ENCODE measurements at regions not wholly inside any gene's neighbourhood (a gene's known extent, or its start where the extent isn't known, plus 50 kb on each side); places are given as distances from the start of the nearest gene placed in this dataset.

- intact Hi-C loops (cut with DNase I) = no loop called here
- ATAC-seq = no peak
- WGBS, 2 donors = 86 to 88% methylated on average over 5 of the region's 5 CpGs
- Histone ChIP-seq H3K27me3 (no peaks in the 10 kb centered on the region), H3K4me3 (no peak overlapping the region), H3K9me3 (peaks cover 0 to 12% (median 0%) of the 10 kb centered on the region in 11 donors), H3K27ac (no peak overlapping the region), H3K36me3 (no peaks in the 10 kb centered on the region), H3K4me1 (no peaks in the 10 kb centered on the region)
- TF ChIP-seq CTCF (IDR thresholded peaks at IDR 0.05) = no peak
- DNase-seq = no peak
Observed at GRCh38 chr18:42649331-42650035, 466.0 kb downstream of the RIT2 start.

- H3K27me3 ChIP-seq = no peaks in the 10 kb centered on the region
- no peak overlapping the region for H3K4me3 ChIP-seq
- intact Hi-C loops (cut with DNase I) = no loop called here
- no peaks in the 10 kb centered on the region for H3K4me1 ChIP-seq
- H3K9me3 ChIP-seq = peaks cover 0 to 12% (median 0%) of the 10 kb centered on the region in 11 donors
- no peak for DNase-seq
- H3K27ac ChIP-seq = no peak overlapping the region
- 42 to 46% methylated on average over 3 of the region's 3 CpGs for WGBS, 2 donors
- ATAC-seq = no peak
- H3K36me3 ChIP-seq = no peaks in the 10 kb centered on the region
- no peak for TF ChIP-seq CTCF (IDR thresholded peaks at IDR 0.05)
Observed at GRCh38 chr18:42654556-42654955, 460.9 kb downstream of the RIT2 start.

GRCh38 chr18:42657551-42657950 lies 457.9 kb downstream of the RIT2 start:
- ATAC-seq (no peak), DNase-seq (no peak)
- H3K27me3 ChIP-seq = no peaks in the 10 kb centered on the region
- intact Hi-C loops (cut with DNase I) = no loop called here
- H3K36me3 ChIP-seq = no peaks in the 10 kb centered on the region
- H3K27ac ChIP-seq = no peak overlapping the region
- TF ChIP-seq CTCF (IDR thresholded peaks at IDR 0.05) = no peak
- peaks cover 0 to 6% (median 0%) of the 10 kb centered on the region in 11 donors for H3K9me3 ChIP-seq
- H3K4me3 ChIP-seq = no peak overlapping the region
- H3K4me1 ChIP-seq = no peaks in the 10 kb centered on the region
- 74 to 82% methylated on average over 1 of the region's 1 CpG for WGBS, 2 donors

DNA sequence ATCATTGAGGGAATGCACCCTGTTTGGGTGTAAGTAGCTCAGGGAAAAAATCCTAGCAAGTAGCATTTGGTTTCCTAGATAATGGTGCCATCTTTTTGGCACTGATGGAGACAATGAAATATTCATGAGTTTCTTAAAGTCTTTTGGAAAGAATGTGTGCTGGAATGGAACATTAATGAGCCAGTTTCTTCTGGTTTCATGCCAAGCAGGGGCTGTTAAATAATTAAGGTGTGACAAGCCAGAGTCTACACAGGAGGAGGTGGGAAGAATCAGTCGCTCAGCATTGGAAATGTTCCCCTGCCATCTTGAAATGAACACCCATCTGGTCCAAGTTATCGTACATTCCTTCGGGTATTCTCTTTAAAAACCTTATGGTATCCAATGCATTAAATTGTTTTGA lies 457.3 kb downstream of the RIT2 start:
- no peak for DNase-seq
- TF ChIP-seq CTCF (IDR thresholded peaks at IDR 0.05) = no peak
- peaks cover 0 to under 1% (median 0%) of the 10 kb centered on the region in 11 donors for H3K9me3 ChIP-seq
- 91 to 93% methylated on average over 3 of the region's 3 CpGs for WGBS, 2 donors
- no peaks in the 10 kb centered on the region for H3K27me3 ChIP-seq
- no peak overlapping the region for H3K27ac ChIP-seq
- intact Hi-C loops (cut with DNase I) = no loop called here
- no peaks in the 10 kb centered on the region for H3K4me1 ChIP-seq
- H3K36me3 ChIP-seq = no peaks in the 10 kb centered on the region
- ATAC-seq = no peak
- H3K4me3 ChIP-seq = no peak overlapping the region

Data from heart right ventricle (tissue), 16 donors.